ENCODE measurements at regions not wholly inside any gene's neighbourhood (a gene's known extent, or its start where the extent isn't known, plus 50 kb on each side); places are given as distances from the start of the nearest gene placed in this dataset.

- TF ChIP-seq, protein P1, sequence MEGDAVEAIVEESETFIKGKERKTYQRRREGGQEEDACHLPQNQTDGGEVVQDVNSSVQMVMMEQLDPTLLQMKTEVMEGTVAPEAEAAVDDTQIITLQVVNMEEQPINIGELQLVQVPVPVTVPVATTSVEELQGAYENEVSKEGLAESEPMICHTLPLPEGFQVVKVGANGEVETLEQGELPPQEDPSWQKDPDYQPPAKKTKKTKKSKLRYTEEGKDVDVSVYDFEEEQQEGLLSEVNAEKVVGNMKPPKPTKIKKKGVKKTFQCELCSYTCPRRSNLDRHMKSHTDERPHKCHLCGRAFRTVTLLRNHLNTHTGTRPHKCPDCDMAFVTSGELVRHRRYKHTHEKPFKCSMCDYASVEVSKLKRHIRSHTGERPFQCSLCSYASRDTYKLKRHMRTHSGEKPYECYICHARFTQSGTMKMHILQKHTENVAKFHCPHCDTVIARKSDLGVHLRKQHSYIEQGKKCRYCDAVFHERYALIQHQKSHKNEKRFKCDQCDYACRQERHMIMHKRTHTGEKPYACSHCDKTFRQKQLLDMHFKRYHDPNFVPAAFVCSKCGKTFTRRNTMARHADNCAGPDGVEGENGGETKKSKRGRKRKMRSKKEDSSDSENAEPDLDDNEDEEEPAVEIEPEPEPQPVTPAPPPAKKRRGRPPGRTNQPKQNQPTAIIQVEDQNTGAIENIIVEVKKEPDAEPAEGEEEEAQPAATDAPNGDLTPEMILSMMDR (IDR thresholded peaks at IDR 0.05) = no peak
- no peak for TF ChIP-seq EZH2 (IDR thresholded peaks at IDR 0.05)
These were observed 53.7 kb upstream of the HPF1 start for GRCh38 chr4:169811476-169811875.

Measured in neural progenitor cell (in vitro differentiated cells).